DOHH2 (cell line): ENCODE measurements at regions not wholly inside any gene's neighbourhood (a gene's known extent, or its start where the extent isn't known, plus 50 kb on each side); places are given as distances from the start of the nearest gene placed in this dataset.

Experiments used
- EZH2phosphoT487 ChIP-seq: fragments of 200-600 bp; sonication (generic); IDR thresholded peaks from 2 replicates; pipeline ENCODE4 v1.6.1; 2017; ENCODE audit warnings: borderline replicate concordance, mild to moderate bottlenecking, antibody characterized with exemption, low read length, moderate library complexity, mixed read lengths
- TF ChIP-seq, protein P1 (sequence below): fragments of 200-600 bp; sonication (generic); IDR thresholded peaks from one replicate; pipeline ENCODE4 v1.5.1; 2014; ENCODE audit warnings: antibody characterized with exemption, mild to moderate bottlenecking, low read depth, low read length; ENCODE audit not compliant: poor library complexity, severe bottlenecking

- TF ChIP-seq, protein P1, sequence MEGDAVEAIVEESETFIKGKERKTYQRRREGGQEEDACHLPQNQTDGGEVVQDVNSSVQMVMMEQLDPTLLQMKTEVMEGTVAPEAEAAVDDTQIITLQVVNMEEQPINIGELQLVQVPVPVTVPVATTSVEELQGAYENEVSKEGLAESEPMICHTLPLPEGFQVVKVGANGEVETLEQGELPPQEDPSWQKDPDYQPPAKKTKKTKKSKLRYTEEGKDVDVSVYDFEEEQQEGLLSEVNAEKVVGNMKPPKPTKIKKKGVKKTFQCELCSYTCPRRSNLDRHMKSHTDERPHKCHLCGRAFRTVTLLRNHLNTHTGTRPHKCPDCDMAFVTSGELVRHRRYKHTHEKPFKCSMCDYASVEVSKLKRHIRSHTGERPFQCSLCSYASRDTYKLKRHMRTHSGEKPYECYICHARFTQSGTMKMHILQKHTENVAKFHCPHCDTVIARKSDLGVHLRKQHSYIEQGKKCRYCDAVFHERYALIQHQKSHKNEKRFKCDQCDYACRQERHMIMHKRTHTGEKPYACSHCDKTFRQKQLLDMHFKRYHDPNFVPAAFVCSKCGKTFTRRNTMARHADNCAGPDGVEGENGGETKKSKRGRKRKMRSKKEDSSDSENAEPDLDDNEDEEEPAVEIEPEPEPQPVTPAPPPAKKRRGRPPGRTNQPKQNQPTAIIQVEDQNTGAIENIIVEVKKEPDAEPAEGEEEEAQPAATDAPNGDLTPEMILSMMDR = no peak
- TF ChIP-seq EZH2phosphoT487 = no peak
Measured at GRCh38 chr19:28685802-28686201, 527.1 kb downstream of the UQCRFS1 start.
